H9 (cell line): ENCODE measurements at regions not wholly inside any gene's neighbourhood (a gene's known extent, or its start where the extent isn't known, plus 50 kb on each side); places are given as distances from the start of the nearest gene placed in this dataset.

Source experiments
- DNase-seq: peaks from one replicate; pipeline ENCODE4 v3.0.0-alpha.2; 2017
- H2AFZ ChIP-seq: one replicate; pipeline ENCODE4 v1.6.1; 2013; ENCODE audit warnings: mild to moderate bottlenecking, low read length, control low read depth, moderate library complexity
- H2AK5ac ChIP-seq: 2 replicates; pipeline ENCODE4 v1.6.1; 2013; ENCODE audit warnings: low read length, control low read depth, mixed read lengths; ENCODE audit not compliant: insufficient read length
- H2BK120ac ChIP-seq: one replicate; pipeline ENCODE4 v1.6.1; 2013; ENCODE audit warnings: low read depth, mild to moderate bottlenecking, low read length, control low read depth, inconsistent platforms; ENCODE audit not compliant: poor library complexity, severe bottlenecking
- H2BK12ac ChIP-seq: 2 replicates; pipeline ENCODE4 v1.6.1; 2013; ENCODE audit warnings: low read length, control low read depth, mixed read lengths, low read depth; ENCODE audit not compliant: insufficient read length
- H2BK15ac ChIP-seq: 2 replicates; pipeline ENCODE4 v1.6.1; 2013; ENCODE audit warnings: low read depth, low read length, control low read depth
- H2BK20ac ChIP-seq: one replicate; pipeline ENCODE4 v1.6.1; 2013; ENCODE audit warnings: low read depth, mild to moderate bottlenecking, low read length, control low read depth, inconsistent platforms; ENCODE audit not compliant: poor library complexity, severe bottlenecking
- H2BK5ac ChIP-seq: 2 replicates; pipeline ENCODE4 v1.6.1; 2013; ENCODE audit warnings: low read length, control low read depth, mixed read lengths; ENCODE audit not compliant: insufficient read length
- H3K14ac ChIP-seq: 2 replicates; pipeline ENCODE4 v1.6.1; 2013; ENCODE audit warnings: low read length, control low read depth; ENCODE audit not compliant: insufficient read depth
- H3K18ac ChIP-seq: 2 replicates; pipeline ENCODE4 v1.6.1; 2013; ENCODE audit warnings: low read depth, mild to moderate bottlenecking, mixed read lengths, low read length, control low read depth; ENCODE audit not compliant: insufficient read length
- H3K23ac ChIP-seq: 2 replicates; pipeline ENCODE4 v1.6.1; 2013; ENCODE audit warnings: low read length, control low read depth, mixed read lengths, low read depth; ENCODE audit not compliant: insufficient read length
- H3K23me2 ChIP-seq: 2 replicates; pipeline ENCODE4 v1.6.1; 2013; ENCODE audit warnings: low read depth, mild to moderate bottlenecking, mixed read lengths, low read length, control low read depth; ENCODE audit not compliant: insufficient read length, poor library complexity, severe bottlenecking
- H3K27ac ChIP-seq: 2 replicates; pipeline ENCODE4 v1.5.1; 2013; ENCODE audit warnings: low read length, control low read depth, mixed read lengths, low read depth; ENCODE audit not compliant: insufficient read length
- H3K27me3 ChIP-seq: 2 replicates; pipeline ENCODE4 v1.6.1; 2013; ENCODE audit warnings: low read length, control low read depth, inconsistent platforms; ENCODE audit not compliant: insufficient read depth
- H3K4ac ChIP-seq: 2 replicates; pipeline ENCODE4 v1.6.1; 2013; ENCODE audit warnings: low read depth, mild to moderate bottlenecking, control low read depth, inconsistent platforms, low read length, moderate library complexity
- H3K4me1 ChIP-seq: 2 replicates; pipeline ENCODE4 v1.6.1; 2013; ENCODE audit warnings: low read length, control low read depth, inconsistent platforms; ENCODE audit not compliant: insufficient read depth
- H3K4me2 ChIP-seq: 2 replicates; pipeline ENCODE4 v1.6.1; 2013; ENCODE audit warnings: low read length, control low read depth, mixed read lengths; ENCODE audit not compliant: insufficient read length, insufficient read depth
- H3K56ac ChIP-seq: 2 replicates; pipeline ENCODE4 v1.6.1; 2013; ENCODE audit warnings: low read depth, mild to moderate bottlenecking, mixed read lengths, low read length, control low read depth; ENCODE audit not compliant: insufficient read length
- H3K79me1 ChIP-seq: 2 replicates; pipeline ENCODE4 v1.6.1; 2013; ENCODE audit warnings: low read depth, mild to moderate bottlenecking, moderate library complexity, low read length, control low read depth, inconsistent platforms; ENCODE audit not compliant: insufficient read depth, poor library complexity, severe bottlenecking
- H3K79me2 ChIP-seq: 2 replicates; pipeline ENCODE4 v1.6.1; 2013; ENCODE audit warnings: low read length, control low read depth, inconsistent platforms; ENCODE audit not compliant: insufficient read depth
- H3K9ac ChIP-seq: 2 replicates; pipeline ENCODE4 v1.6.1; 2013; ENCODE audit warnings: low read length, control low read depth, mixed read lengths; ENCODE audit not compliant: insufficient read length; ENCODE audit errors: extremely low read depth
- H3K9me3 ChIP-seq: one replicate; pipeline ENCODE4 v1.6.1; 2013; ENCODE audit warnings: low read depth, low read length, inconsistent platforms; ENCODE audit not compliant: control insufficient read depth
- H3T11ph ChIP-seq: one replicate; pipeline ENCODE4 v1.6.1; 2013; ENCODE audit warnings: mild to moderate bottlenecking, low read length, control low read depth, inconsistent platforms
- H4K20me1 ChIP-seq: one replicate; pipeline ENCODE4 v1.6.1; 2013; ENCODE audit not compliant: control insufficient read depth, insufficient read length, insufficient read depth
- H4K5ac ChIP-seq: 2 replicates; pipeline ENCODE4 v1.6.1; 2013; ENCODE audit warnings: low read depth, mild to moderate bottlenecking, mixed read lengths, low read length, control low read depth; ENCODE audit not compliant: insufficient read length
- H4K8ac ChIP-seq: replicated peaks from 2 replicates; pipeline ENCODE4 v1.6.1; 2013; ENCODE audit warnings: low read length, control low read depth, mixed read lengths, low read depth; ENCODE audit not compliant: insufficient read length
- H4K91ac ChIP-seq: 2 replicates; pipeline ENCODE4 v1.6.1; 2013; ENCODE audit warnings: low read depth, mild to moderate bottlenecking, moderate library complexity, mixed read lengths, low read length, control low read depth; ENCODE audit not compliant: insufficient read length
- H3K27ac Mint-ChIP-seq, 3 experiments: 2 replicates in 2 of 3; 3 replicates in 1 of 3; pipeline ENCODE4 v1.8.0; 2020 to 2021; ENCODE audit warnings: mixed read lengths in 3 of 3, mild to moderate bottlenecking in 1 of 3, moderate library complexity in 1 of 3
- H3K27me3 Mint-ChIP-seq: 2 replicates; pipeline ENCODE4 v1.8.0; 2021; ENCODE audit warnings: low read depth, mild to moderate bottlenecking, moderate library complexity, mixed read lengths
- H3K36me3 Mint-ChIP-seq, 3 experiments: 2 replicates in 2 of 3; 3 replicates in 1 of 3; pipeline ENCODE4 v1.8.0; 2020 to 2021; ENCODE audit warnings: low read depth in 3 of 3, mixed read lengths in 3 of 3; ENCODE audit not compliant: insufficient read depth in 1 of 3
- H3K4me1 Mint-ChIP-seq, 2 experiments: 2 replicates each; pipeline ENCODE4 v1.8.0; 2020; ENCODE audit warnings: mixed read lengths in 2 of 2
- H3K4me3 Mint-ChIP-seq, 2 experiments: 2 replicates in 1 of 2; 3 replicates in 1 of 2; pipeline ENCODE4 v1.8.0; 2020 to 2021; ENCODE audit warnings: mild to moderate bottlenecking in 2 of 2, mixed read lengths in 2 of 2, moderate library complexity in 1 of 2
- H3K9me3 Mint-ChIP-seq, 2 experiments: 2 replicates in 1 of 2; 3 replicates in 1 of 2; pipeline ENCODE4 v1.8.0; 2020; ENCODE audit warnings: mild to moderate bottlenecking in 2 of 2, mixed read lengths in 2 of 2, moderate library complexity in 1 of 2
- CTCF ChIP-seq: fragments of 200-600 bp; sonication (generic); conservative IDR thresholded peaks from 3 replicates; pipeline ENCODE4 v1.8.0; 2021; ENCODE audit warnings: antibody characterized with exemption, mild to moderate bottlenecking
- WGBS: extraction: QIAGEN DNeasy Blood & Tissue Kit; methylation state at CpG from one replicate; pipeline ENCODE4 v1.1.7; 2013; ENCODE audit warnings: missing lambda C conversion rate, low lambda C conversion rate, mixed read lengths; ENCODE audit not compliant: insufficient read length; ENCODE audit errors: extremely low coverage; 5-methylcytosine and 5-hydroxymethylcytosine counted together

GRCh38 chr4:28921886-28922285 lies 1798.3 kb upstream of the PCDH7 start:
- Histone ChIP-seq H2BK12ac (no peak overlapping the region), H2AK5ac (no peak overlapping the region), H4K20me1 (no peaks in the 10 kb centered on the region), H4K5ac (no peak overlapping the region), H2BK5ac (no peak overlapping the region), H2BK120ac (no peak overlapping the region), H3K27ac (no peak overlapping the region), H3K9me3 (no peaks in the 10 kb centered on the region), H2BK20ac (no peak overlapping the region), H4K8ac (no peak overlapping the region), H3K56ac (no peak overlapping the region), H3K14ac (no peak overlapping the region), H3K27me3 (no peaks in the 10 kb centered on the region), H3K4me1 (no peaks in the 10 kb centered on the region), H3K23me2 (no peaks in the 10 kb centered on the region), H2BK15ac (no peak overlapping the region), H3T11ph (no peak overlapping the region), H3K18ac (no peak overlapping the region), H3K79me2 (no peaks in the 10 kb centered on the region), H3K9ac (no peak overlapping the region), H3K4me2 (no peak overlapping the region), H2AFZ (no peak overlapping the region), H3K79me1 (no peaks in the 10 kb centered on the region), H3K23ac (no peak overlapping the region), H4K91ac (no peak overlapping the region), H3K4ac (no peak overlapping the region)
- no peak for TF ChIP-seq CTCF
- no CpG with 5 or more reads among the region's 5 CpGs for WGBS
- no peaks in the 10 kb centered on the region; a peak in 1 of 7 replicates for H3K36me3 Mint-ChIP-seq
- no peak overlapping the region for H3K4me3 Mint-ChIP-seq
- DNase-seq = no peak
- H3K9me3 Mint-ChIP-seq = no peaks in the 10 kb centered on the region; a peak in 1 of 5 replicates
- no peaks in the 10 kb centered on the region for H3K27me3 Mint-ChIP-seq
- H3K27ac Mint-ChIP-seq = no peak overlapping the region
- H3K4me1 Mint-ChIP-seq = peaks cover 0 to 8% of the 10 kb centered on the region in 2 experiments; a peak in 2 of 4 replicates
